Mesothelial cell of epicardium (in vitro differentiated cells): ENCODE measurements at regions not wholly inside any gene's neighbourhood (a gene's known extent, or its start where the extent isn't known, plus 50 kb on each side); places are given as distances from the start of the nearest gene placed in this dataset.

ENCODE experiments used
- DNase-seq, 2 experiments: peaks; one replicate each; pipeline ENCODE4 v3.0.0; 2021; ENCODE audit warnings: low spot score in 2 of 2; ENCODE audit not compliant: unreplicated experiment in 2 of 2
- H3K27ac Mint-ChIP-seq: 2 replicates; pipeline ENCODE4 v1.8.0; 2021; ENCODE audit warnings: mixed read lengths
- H3K27me3 Mint-ChIP-seq: 2 replicates; pipeline ENCODE4 v1.8.0; 2021; ENCODE audit warnings: low read depth, mixed read lengths
- H3K36me3 Mint-ChIP-seq: 2 replicates; pipeline ENCODE4 v1.8.0; 2021; ENCODE audit warnings: mixed read lengths
- H3K4me1 Mint-ChIP-seq: 2 replicates; pipeline ENCODE4 v1.8.0; 2021; ENCODE audit warnings: mixed read lengths
- H3K4me3 Mint-ChIP-seq: 2 replicates; pipeline ENCODE4 v1.8.0; 2021; ENCODE audit warnings: mild to moderate bottlenecking, moderate library complexity, mixed read lengths
- H3K9me3 Mint-ChIP-seq: 2 replicates; pipeline ENCODE4 v1.8.0; 2021; ENCODE audit warnings: mixed read lengths
- CTCF ChIP-seq: fragments of 200-600 bp; sonication (generic); IDR thresholded peaks from one replicate; pipeline ENCODE4 v1.5.0; 2021; ENCODE audit warnings: antibody characterized with exemption; ENCODE audit not compliant: unreplicated experiment

- no peak for DNase-seq
- H3K9me3 Mint-ChIP-seq, result peaks cover 6% of the 10 kb centered on the region
- H3K4me3 Mint-ChIP-seq, result no peak overlapping the region
- TF ChIP-seq CTCF, result no peak
- H3K4me1 Mint-ChIP-seq, result no peaks in the 10 kb centered on the region
- no peaks in the 10 kb centered on the region for H3K27me3 Mint-ChIP-seq
- H3K36me3 Mint-ChIP-seq, result no peaks in the 10 kb centered on the region
- H3K27ac Mint-ChIP-seq, result no peak overlapping the region
Observed at GRCh38 chr9:103514767-103515166, 519.6 kb downstream of the CYLC2 start.

GRCh38 chr9:103522409-103522808, 527.3 kb downstream of the CYLC2 start:
- no peak for TF ChIP-seq CTCF
- H3K27ac Mint-ChIP-seq, result no peak overlapping the region
- H3K36me3 Mint-ChIP-seq, result no peaks in the 10 kb centered on the region
- no peaks in the 10 kb centered on the region for H3K27me3 Mint-ChIP-seq
- H3K9me3 Mint-ChIP-seq, result no peaks in the 10 kb centered on the region
- DNase-seq, result no peak
- H3K4me3 Mint-ChIP-seq, result no peak overlapping the region
- H3K4me1 Mint-ChIP-seq, result no peaks in the 10 kb centered on the region

GRCh38 chr9:103530934-103531333, 535.8 kb downstream of the CYLC2 start:
- no peak overlapping the region for H3K4me3 Mint-ChIP-seq
- no peak overlapping the region for H3K27ac Mint-ChIP-seq
- TF ChIP-seq CTCF, result no peak
- H3K4me1 Mint-ChIP-seq, result no peaks in the 10 kb centered on the region
- H3K9me3 Mint-ChIP-seq, result peaks cover 12% of the 10 kb centered on the region
- DNase-seq, result no peak
- no peaks in the 10 kb centered on the region for H3K36me3 Mint-ChIP-seq
- H3K27me3 Mint-ChIP-seq, result no peaks in the 10 kb centered on the region

GRCh38 chr9:103533318-103533717, 538.2 kb downstream of the CYLC2 start:
- Mint-ChIP-seq H3K4me1 (no peaks in the 10 kb centered on the region), H3K36me3 (no peaks in the 10 kb centered on the region), H3K4me3 (no peak overlapping the region), H3K27me3 (no peaks in the 10 kb centered on the region), H3K9me3 (peaks cover 30% of the 10 kb centered on the region), H3K27ac (no peak overlapping the region)
- TF ChIP-seq CTCF, result no peak
- no peak for DNase-seq

- no peak for TF ChIP-seq CTCF
- DNase-seq, result no peak
- no peak overlapping the region for H3K4me3 Mint-ChIP-seq
- no peaks in the 10 kb centered on the region for H3K4me1 Mint-ChIP-seq
- no peaks in the 10 kb centered on the region for H3K36me3 Mint-ChIP-seq
- no peak overlapping the region for H3K27ac Mint-ChIP-seq
- peaks cover 3% of the 10 kb centered on the region for H3K27me3 Mint-ChIP-seq
- H3K9me3 Mint-ChIP-seq, result peaks cover 30% of the 10 kb centered on the region
Observed at GRCh38 chr9:103537426-103537825, 542.3 kb downstream of the CYLC2 start.

GRCh38 chr9:103545260-103545659, 548.8 kb upstream of the SMC2 start:
- no peak for TF ChIP-seq CTCF
- no peak overlapping the region for H3K4me3 Mint-ChIP-seq
- no peaks in the 10 kb centered on the region for H3K36me3 Mint-ChIP-seq
- no peak for DNase-seq
- H3K27ac Mint-ChIP-seq, result no peak overlapping the region
- peaks cover 3% of the 10 kb centered on the region for H3K27me3 Mint-ChIP-seq
- H3K4me1 Mint-ChIP-seq, result no peaks in the 10 kb centered on the region
- no peaks in the 10 kb centered on the region for H3K9me3 Mint-ChIP-seq
